ENCODE measurements at regions not wholly inside any gene's neighbourhood (a gene's known extent, or its start where the extent isn't known, plus 50 kb on each side); places are given as distances from the start of the nearest gene placed in this dataset.

DNA sequence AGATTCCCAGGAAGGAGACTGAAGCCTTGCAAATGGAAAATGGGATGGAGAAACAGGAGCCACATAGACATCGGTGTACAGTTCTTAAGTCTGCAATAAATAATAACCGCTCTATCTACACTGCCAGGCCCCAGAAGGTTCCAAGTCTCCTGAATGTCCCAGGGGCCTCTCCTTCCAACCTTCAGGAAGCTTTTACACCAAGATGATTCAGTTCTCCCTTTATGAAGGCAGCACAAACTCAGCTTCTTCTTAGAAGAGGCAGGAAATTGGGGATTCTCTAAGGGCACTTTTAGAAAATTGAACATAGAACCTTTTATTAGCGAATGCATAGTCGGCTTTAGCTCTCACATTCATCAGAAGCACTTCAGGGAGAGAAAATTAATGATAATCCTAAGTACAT is 130.8 kb upstream of the LYZL1 start:
- Histone ChIP-seq H4K20me1 (ENCODE audit: insufficient read depth, low read length) (no peaks in the 10 kb centered on the region), H3K79me2 (ENCODE audit: insufficient read depth, low read length) (no peaks in the 10 kb centered on the region), H3K4me1 (ENCODE audit: insufficient read depth, low read length) (peaks cover 15% of the 10 kb centered on the region), H3K36me3 (ENCODE audit: insufficient read depth, low read length) (no peaks in the 10 kb centered on the region), H3K4me2 (ENCODE audit: insufficient read depth, low read length) (no peak overlapping the region), H3K27me3 (ENCODE audit: insufficient read depth, low read length) (no peaks in the 10 kb centered on the region), H2AFZ (ENCODE audit: low read length) (no peak overlapping the region), H3K4me3 (ENCODE audit: insufficient read depth, low read length) (no peak overlapping the region), H3K27ac (ENCODE audit: low read depth, low read length) (no peak overlapping the region), H3K9me3 (ENCODE audit: low read depth, low read length) (no peaks in the 10 kb centered on the region)
- no peak for TF ChIP-seq CTCF (IDR thresholded peaks at IDR 0.05; ENCODE audit: extremely low read depth, low read depth, low read length)
- no peak for DNase-seq (ENCODE audit: insufficient read length, low spot score, missing footprints)

GRCh38 chr10:29160150-29160617 is 128.7 kb upstream of the LYZL1 start:
- no peaks in the 10 kb centered on the region for H4K20me1 ChIP-seq (ENCODE audit: insufficient read depth, low read length)
- no peaks in the 10 kb centered on the region for H3K27me3 ChIP-seq (ENCODE audit: insufficient read depth, low read length)
- peak overlapping the region; percentile 20 for H2AFZ ChIP-seq (ENCODE audit: low read length)
- TF ChIP-seq CTCF (IDR thresholded peaks at IDR 0.05; ENCODE audit: extremely low read depth, low read depth, low read length), result no peak
- no peaks in the 10 kb centered on the region for H3K79me2 ChIP-seq (ENCODE audit: insufficient read depth, low read length)
- H3K4me3 ChIP-seq (ENCODE audit: insufficient read depth, low read length), result no peak overlapping the region
- H3K9me3 ChIP-seq (ENCODE audit: low read depth, low read length), result no peaks in the 10 kb centered on the region
- peak overlapping the region; percentile 33 for H3K27ac ChIP-seq (ENCODE audit: low read depth, low read length)
- no peaks in the 10 kb centered on the region for H3K36me3 ChIP-seq (ENCODE audit: insufficient read depth, low read length)
- peak; percentile 88 for DNase-seq (ENCODE audit: insufficient read length, low spot score, missing footprints)
- peak overlapping the region; percentile 45 for H3K4me2 ChIP-seq (ENCODE audit: insufficient read depth, low read length)
- peaks cover 22% of the 10 kb centered on the region for H3K4me1 ChIP-seq (ENCODE audit: insufficient read depth, low read length)

GRCh38 chr10:29163746-29164145 is 125.1 kb upstream of the LYZL1 start:
- peak overlapping the region; percentile 64 for H3K27ac ChIP-seq (ENCODE audit: low read depth, low read length)
- H3K4me3 ChIP-seq (ENCODE audit: insufficient read depth, low read length), result no peak overlapping the region
- H3K36me3 ChIP-seq (ENCODE audit: insufficient read depth, low read length), result no peaks in the 10 kb centered on the region
- H3K9me3 ChIP-seq (ENCODE audit: low read depth, low read length), result no peaks in the 10 kb centered on the region
- no peak for TF ChIP-seq CTCF (IDR thresholded peaks at IDR 0.05; ENCODE audit: extremely low read depth, low read depth, low read length)
- peaks cover 22% of the 10 kb centered on the region for H3K4me1 ChIP-seq (ENCODE audit: insufficient read depth, low read length)
- H2AFZ ChIP-seq (ENCODE audit: low read length), result no peak overlapping the region
- H4K20me1 ChIP-seq (ENCODE audit: insufficient read depth, low read length), result no peaks in the 10 kb centered on the region
- no peaks in the 10 kb centered on the region for H3K79me2 ChIP-seq (ENCODE audit: insufficient read depth, low read length)
- peak overlapping the region; percentile 10 for H3K4me2 ChIP-seq (ENCODE audit: insufficient read depth, low read length)
- H3K27me3 ChIP-seq (ENCODE audit: insufficient read depth, low read length), result no peaks in the 10 kb centered on the region
- DNase-seq (ENCODE audit: insufficient read length, low spot score, missing footprints), result no peak

DNA sequence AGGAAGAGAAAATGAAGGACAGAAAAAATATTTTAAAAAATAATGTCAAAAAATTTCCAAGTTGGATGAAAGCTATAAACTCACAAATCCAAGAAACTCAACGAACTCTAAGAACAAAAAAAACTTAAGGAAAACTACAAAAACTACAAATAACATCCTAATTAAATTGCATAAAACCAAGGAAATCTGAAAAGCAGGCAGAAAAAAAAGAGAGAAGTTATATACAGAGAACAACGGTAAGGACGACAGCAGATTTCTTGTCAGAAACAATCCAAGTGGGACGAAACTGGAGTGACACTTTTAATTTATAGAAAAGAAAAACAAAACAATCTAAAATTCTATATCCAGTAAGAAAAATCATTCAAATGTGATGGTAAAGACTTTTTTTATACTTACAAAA is 122.2 kb upstream of the LYZL1 start:
- H3K36me3 ChIP-seq (ENCODE audit: insufficient read depth, low read length), result no peaks in the 10 kb centered on the region
- H3K9me3 ChIP-seq (ENCODE audit: low read depth, low read length), result peaks cover 2% of the 10 kb centered on the region

More for the DNA sequence above, 122.2 kb upstream of the LYZL1 start:
- DNase-seq (ENCODE audit: insufficient read length, low spot score, missing footprints), result no peak
- Histone ChIP-seq H3K4me3 (ENCODE audit: insufficient read depth, low read length) (no peak overlapping the region), H3K27me3 (ENCODE audit: insufficient read depth, low read length) (no peaks in the 10 kb centered on the region), H3K79me2 (ENCODE audit: insufficient read depth, low read length) (no peaks in the 10 kb centered on the region), H4K20me1 (ENCODE audit: insufficient read depth, low read length) (no peaks in the 10 kb centered on the region), H3K4me1 (ENCODE audit: insufficient read depth, low read length) (peaks cover 7% of the 10 kb centered on the region), H3K4me2 (ENCODE audit: insufficient read depth, low read length) (no peak overlapping the region), H3K27ac (ENCODE audit: low read depth, low read length) (no peak overlapping the region), H2AFZ (ENCODE audit: low read length) (no peak overlapping the region)
- no peak for TF ChIP-seq CTCF (IDR thresholded peaks at IDR 0.05; ENCODE audit: extremely low read depth, low read depth, low read length)

Data from osteoblast (primary cell).